K562 (cell line): ENCODE measurements at regions not wholly inside any gene's neighbourhood (a gene's known extent, or its start where the extent isn't known, plus 50 kb on each side); places are given as distances from the start of the nearest gene placed in this dataset.
A peak's percentile ranks its signal among the peaks of the same experiment; 100 is the strongest.

Experiments
- ATAC-seq: fragments of 200-7000 bp; cut with Tn5 transposase; 3 replicates; pipeline ENCODE4 v1.9.1; 2020; ENCODE audit warnings: moderate library complexity
- BruUV-seq: library from RNA; stranded (reverse); fragments of 400-500 nt; replicated peaks from 2 replicates; lab custom pipeline; 2021; lab: Mats Ljungman, UMichigan
- CTCF ChIA-PET: fragments of 300-600 bp; formaldehyde crosslinking; extraction: SDS; loops from one replicate; lab custom pipeline; 2021; ENCODE audit warnings: low intra/inter-chr PET ratio; lab: Yijun Ruan, JAX
- POLR2A ChIA-PET: fragments of 300-600, 350-650 bp; sonication (Branson Sonifier 250); formaldehyde crosslinking; extraction: SDS; loops from one replicate; lab custom pipeline; 2021; ENCODE audit warnings: antibody characterized with exemption, inconsistent platforms; lab: Yijun Ruan, JAX
- DNase-seq, 4 experiments: peaks; one replicate each; pipeline versions ENCODE4 v3.0.0 to v3.0.0-alpha.2; 2011 to 2018; ENCODE audit warnings: low spot score in 3 of 4, mixed read lengths in 3 of 4; ENCODE audit errors: extremely low read depth in 1 of 4
- FAIRE-seq: peaks from 2 replicates; lab custom pipeline; 2011; peaks lifted over from hg19 to GRCh38; lab: Jason Lieb, UNC
- H2AFZ ChIP-seq: 2 replicates; pipeline ENCODE4 v1.6.0; 2011; ENCODE audit warnings: low read depth, low read length, control low read depth, inconsistent platforms
- H3K27ac ChIP-seq: fragments of 200-600 bp; 3 replicates; pipeline ENCODE4 v1.8.0; 2011; ENCODE audit warnings: low read depth, mild to moderate bottlenecking, control low read depth, inconsistent platforms, low read length, moderate library complexity, mixed read lengths; ENCODE audit errors: extremely low read depth
- H3K27me3 ChIP-seq, 2 experiments: fragments of 300-600 bp in 1 of 2; 2 replicates in 1 of 2; 3 replicates in 1 of 2; pipeline versions ENCODE4 v1.6.0 to v1.8.0; 2011; ENCODE audit warnings: inconsistent platforms in 2 of 2, low read length in 2 of 2, mild to moderate bottlenecking in 1 of 2, mixed read lengths in 1 of 2, moderate library complexity in 1 of 2; ENCODE audit not compliant: control insufficient read depth in 2 of 2, insufficient read depth in 2 of 2
- H3K36me3 ChIP-seq: fragments of 300-600 bp; 3 replicates; pipeline ENCODE4 v1.8.0; 2011; ENCODE audit warnings: mild to moderate bottlenecking, low read length, inconsistent platforms; ENCODE audit not compliant: control insufficient read depth, insufficient read depth
- H3K4me1 ChIP-seq, 2 experiments: fragments of 200-600 bp in 1 of 2; replicated peaks in 1 of 2; 2 replicates in 1 of 2; 3 replicates in 1 of 2; pipeline versions ENCODE4 v1.5.1 to v1.8.0; 2011; ENCODE audit warnings: inconsistent platforms in 2 of 2, low read length in 2 of 2, mild to moderate bottlenecking in 1 of 2, mixed read lengths in 1 of 2, moderate library complexity in 1 of 2; ENCODE audit not compliant: control insufficient read depth in 2 of 2, insufficient read depth in 2 of 2
- H3K4me2 ChIP-seq: 2 replicates; pipeline ENCODE4 v1.6.1; 2011; ENCODE audit warnings: low read length, control low read depth, inconsistent platforms, mixed read lengths; ENCODE audit not compliant: insufficient read depth
- H3K4me3 ChIP-seq: fragments of 200-600 bp; sonication (generic), shearing (Covaris generic); 2 replicates; pipeline ENCODE4 v1.5.1; 2016; ENCODE audit warnings: control low read depth, inconsistent platforms
- H3K79me2 ChIP-seq: fragments of 200-600 bp; 3 replicates; pipeline ENCODE4 v1.8.0; 2011; ENCODE audit warnings: low read length, inconsistent platforms; ENCODE audit not compliant: control insufficient read depth, insufficient read depth
- H3K9ac ChIP-seq, 2 experiments: 2 replicates each; pipeline versions ENCODE4 v1.6.0 to v1.6.1; 2011; ENCODE audit warnings: low read depth in 2 of 2, low read length in 2 of 2, control low read depth in 1 of 2, inconsistent platforms in 1 of 2, mild to moderate bottlenecking in 1 of 2, mixed read lengths in 1 of 2; ENCODE audit not compliant: insufficient read depth in 1 of 2
- H3K9me1 ChIP-seq: one replicate; pipeline ENCODE4 v1.6.0; 2011; ENCODE audit warnings: inconsistent platforms, mild to moderate bottlenecking, low read length, moderate library complexity; ENCODE audit not compliant: control insufficient read depth, insufficient read depth
- H3K9me3 ChIP-seq: replicated peaks from 2 replicates; pipeline ENCODE4 v1.5.1; 2011; ENCODE audit warnings: low read depth, low read length, inconsistent platforms; ENCODE audit not compliant: control insufficient read depth, insufficient read depth
- H4K20me1 ChIP-seq: replicated peaks from 2 replicates; pipeline ENCODE4 v1.6.1; 2011; ENCODE audit warnings: low read length, inconsistent platforms, mixed read lengths; ENCODE audit not compliant: control insufficient read depth, insufficient read depth
- COPS2 ChIP-seq: fragments of 450-650 bp; conservative IDR thresholded peaks from 2 replicates; pipeline ENCODE4 v1.6.1; 2016; ENCODE audit warnings: mild to moderate bottlenecking, moderate library complexity
- RBM25 ChIP-seq: fragments of 200-400 bp; formaldehyde crosslinking; IDR thresholded peaks from 2 replicates; pipeline ENCODE4 v1.6.1; 2018; ENCODE audit warnings: low read length, low read depth, moderate library complexity; ENCODE audit not compliant: severe bottlenecking
- WGBS: fragments of 100-300 bp; shearing (Covaris generic); methylation state at CpG from one replicate; pipeline ENCODE4 v1.1.6; 2016; ENCODE audit warnings: low coverage, mixed read lengths; ENCODE audit not compliant: insufficient coverage; ENCODE audit errors: missing lambda C conversion rate; 5-methylcytosine and 5-hydroxymethylcytosine counted together
- in situ Hi-C: fragments of 300-500 bp; cut with MboI; formaldehyde crosslinking; loops from 4 replicates; pipeline ENCODE4 v1.15.0; 2018; ENCODE audit warnings: inconsistent platforms, mixed read lengths
- intact Hi-C: fragments of 100-400 bp; cut with micrococcal nuclease; formaldehyde crosslinking; loops from 2 replicates; pipeline ENCODE4 v1.14.2; 2022
- TF ChIP-seq, protein P1 (sequence below): sonication (generic); IDR thresholded peaks from 2 replicates; pipeline ENCODE4 v1.6.1; 2016
- TF ChIP-seq, protein P2 (sequence below), 2 experiments: fragments of 450-650 bp; formaldehyde crosslinking in 1 of 2; IDR thresholded peaks; 2 replicates each; pipeline versions ENCODE4 v1.4.0 to v1.6.1; 2014 to 2020; ENCODE audit warnings: mild to moderate bottlenecking in 2 of 2, borderline replicate concordance in 1 of 2, low read depth in 1 of 2

DNA sequence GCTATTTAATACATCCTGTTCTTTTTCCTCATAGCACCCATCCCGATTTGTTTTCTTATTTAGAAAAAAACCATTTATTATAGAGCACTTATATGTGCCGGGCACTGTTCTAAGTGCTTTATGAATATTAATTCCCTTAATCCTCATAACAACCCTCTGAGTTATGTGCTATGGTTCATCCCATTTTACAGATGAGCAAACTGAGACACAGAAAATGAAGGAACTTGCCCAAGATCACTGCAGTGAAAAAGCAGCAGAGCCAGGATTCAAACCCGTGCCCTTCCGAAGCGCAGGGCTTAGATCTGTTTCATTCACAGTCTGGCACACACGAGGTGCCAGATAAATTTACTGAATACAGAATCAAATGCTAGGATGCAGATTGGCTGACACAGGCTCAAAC, 85.1 kb upstream of the ZC3H12A start:
- Histone ChIP-seq H4K20me1 (0 out of 2 replicates have a peak, but pooled peaks cover 6% of the 10 kb centered on the region), H3K79me2 (no peaks in the 10 kb centered on the region), H3K4me1 (no peaks in the 10 kb centered on the region), H2AFZ (no peak overlapping the region), H3K36me3 (no peaks in the 10 kb centered on the region), H3K9me1 (no peaks in the 10 kb centered on the region), H3K4me3 (no peak overlapping the region), H3K4me2 (no peak overlapping the region), H3K9ac (no peak overlapping the region), H3K9me3 (no peaks in the 10 kb centered on the region), H3K27me3 (peaks cover 2 to 29% of the 10 kb centered on the region in 2 experiments; a peak in 3 of 5 replicates), H3K27ac (no peak overlapping the region)
- no TSS peak for BruUV-seq
- no peak for ATAC-seq
- CTCF ChIA-PET, result no interaction called here
- POLR2A ChIA-PET, result interaction anchor here (0.6 kb wide), 1 partner anchor 372 kb away, joined by 3 read pairs; no protein-coding TSS in a partner anchor
- intact Hi-C loops (no loop called here), in situ Hi-C loops (no loop called here)
- no peak for FAIRE-seq
- no peak for DNase-seq
- WGBS, result 3% methylated on average over 6 of the region's 6 CpGs
- peak; percentile 65 for TF ChIP-seq RBM25
- TF ChIP-seq, protein P1, sequence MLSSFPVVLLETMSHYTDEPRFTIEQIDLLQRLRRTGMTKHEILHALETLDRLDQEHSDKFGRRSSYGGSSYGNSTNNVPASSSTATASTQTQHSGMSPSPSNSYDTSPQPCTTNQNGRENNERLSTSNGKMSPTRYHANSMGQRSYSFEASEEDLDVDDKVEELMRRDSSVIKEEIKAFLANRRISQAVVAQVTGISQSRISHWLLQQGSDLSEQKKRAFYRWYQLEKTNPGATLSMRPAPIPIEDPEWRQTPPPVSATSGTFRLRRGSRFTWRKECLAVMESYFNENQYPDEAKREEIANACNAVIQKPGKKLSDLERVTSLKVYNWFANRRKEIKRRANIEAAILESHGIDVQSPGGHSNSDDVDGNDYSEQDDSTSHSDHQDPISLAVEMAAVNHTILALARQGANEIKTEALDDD, result no peak

DNA sequence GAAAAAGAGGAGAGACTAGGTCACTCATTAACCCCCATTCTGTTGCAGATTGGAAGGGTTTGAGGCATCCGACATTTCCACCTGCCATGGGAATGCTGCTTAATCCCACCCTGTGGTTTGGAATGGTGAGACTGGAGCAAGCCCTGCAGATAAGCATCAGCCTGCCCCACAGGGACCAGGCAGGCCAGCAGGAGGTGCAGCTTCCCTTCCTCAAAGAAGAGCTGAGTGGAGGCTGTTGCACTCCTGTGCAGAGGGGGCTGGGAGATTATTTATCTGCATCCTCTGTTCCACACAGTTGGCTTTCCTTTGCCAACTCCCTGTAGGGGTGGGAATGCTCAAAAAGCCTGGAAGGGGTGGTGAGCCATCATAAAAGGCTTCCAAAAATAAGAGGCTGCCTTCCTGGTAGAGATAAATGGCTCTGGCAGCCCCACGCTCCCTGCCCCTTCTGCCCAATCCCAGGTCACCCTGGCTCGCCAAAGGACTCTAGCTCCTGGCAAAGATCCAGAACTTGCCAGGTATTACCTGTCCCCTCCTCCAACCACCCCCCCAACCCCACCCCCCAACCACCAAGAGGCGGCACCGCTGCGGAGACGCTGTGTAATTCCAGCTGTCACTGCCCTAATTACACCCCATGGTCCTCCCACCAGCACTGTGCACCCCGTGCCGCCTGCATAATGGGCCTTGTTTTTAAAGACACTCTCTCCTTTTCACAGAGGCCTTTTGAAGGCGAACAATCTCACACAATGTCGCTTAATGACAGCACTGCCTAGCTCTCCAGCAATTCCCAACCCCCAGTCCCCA, 83.0 kb upstream of the ZC3H12A start:
- CTCF ChIA-PET, result interaction anchor here (0.6 kb wide), 1 partner anchor 675 kb away, joined by 3 read pairs; no protein-coding TSS in a partner anchor
- TF ChIP-seq COPS2, result no peak
- TF ChIP-seq, protein P2, sequence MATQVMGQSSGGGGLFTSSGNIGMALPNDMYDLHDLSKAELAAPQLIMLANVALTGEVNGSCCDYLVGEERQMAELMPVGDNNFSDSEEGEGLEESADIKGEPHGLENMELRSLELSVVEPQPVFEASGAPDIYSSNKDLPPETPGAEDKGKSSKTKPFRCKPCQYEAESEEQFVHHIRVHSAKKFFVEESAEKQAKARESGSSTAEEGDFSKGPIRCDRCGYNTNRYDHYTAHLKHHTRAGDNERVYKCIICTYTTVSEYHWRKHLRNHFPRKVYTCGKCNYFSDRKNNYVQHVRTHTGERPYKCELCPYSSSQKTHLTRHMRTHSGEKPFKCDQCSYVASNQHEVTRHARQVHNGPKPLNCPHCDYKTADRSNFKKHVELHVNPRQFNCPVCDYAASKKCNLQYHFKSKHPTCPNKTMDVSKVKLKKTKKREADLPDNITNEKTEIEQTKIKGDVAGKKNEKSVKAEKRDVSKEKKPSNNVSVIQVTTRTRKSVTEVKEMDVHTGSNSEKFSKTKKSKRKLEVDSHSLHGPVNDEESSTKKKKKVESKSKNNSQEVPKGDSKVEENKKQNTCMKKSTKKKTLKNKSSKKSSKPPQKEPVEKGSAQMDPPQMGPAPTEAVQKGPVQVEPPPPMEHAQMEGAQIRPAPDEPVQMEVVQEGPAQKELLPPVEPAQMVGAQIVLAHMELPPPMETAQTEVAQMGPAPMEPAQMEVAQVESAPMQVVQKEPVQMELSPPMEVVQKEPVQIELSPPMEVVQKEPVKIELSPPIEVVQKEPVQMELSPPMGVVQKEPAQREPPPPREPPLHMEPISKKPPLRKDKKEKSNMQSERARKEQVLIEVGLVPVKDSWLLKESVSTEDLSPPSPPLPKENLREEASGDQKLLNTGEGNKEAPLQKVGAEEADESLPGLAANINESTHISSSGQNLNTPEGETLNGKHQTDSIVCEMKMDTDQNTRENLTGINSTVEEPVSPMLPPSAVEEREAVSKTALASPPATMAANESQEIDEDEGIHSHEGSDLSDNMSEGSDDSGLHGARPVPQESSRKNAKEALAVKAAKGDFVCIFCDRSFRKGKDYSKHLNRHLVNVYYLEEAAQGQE (IDR thresholded peaks at IDR 0.05; ENCODE audit: borderline replicate concordance), result peak; percentile 27; the same call in 1 of the 2 replicates
- TF ChIP-seq, protein P2 (CRISPR knock-in tag; IDR thresholded peaks at IDR 0.05; ENCODE audit: low read depth), result no peak

More for the DNA sequence above, 83.0 kb upstream of the ZC3H12A start:
- FAIRE-seq (no peak), ATAC-seq (peak; percentile 82), DNase-seq (peak in 2 of 4 experiments; percentile 26 to 50)
- intact Hi-C loops, result loop anchor here (1.0 kb wide), 1 partner anchor 43 kb away; no protein-coding TSS in a partner anchor
- H2AFZ ChIP-seq, result no peak overlapping the region
- POLR2A ChIA-PET, result interaction anchor here (0.7 kb wide), 1 partner anchor 20 kb away, joined by 4 read pairs; no protein-coding TSS in a partner anchor
- H4K20me1 ChIP-seq, result 0 out of 2 replicates have a peak, but pooled peaks cover 6% of the 10 kb centered on the region
- no peak overlapping the region for H3K9ac ChIP-seq
- H3K27ac ChIP-seq, result no peak overlapping the region
- no peaks in the 10 kb centered on the region for H3K79me2 ChIP-seq
- H3K4me2 ChIP-seq, result no peak overlapping the region
- H3K4me1 ChIP-seq, result no peaks in the 10 kb centered on the region
- no TSS peak for BruUV-seq
- H3K4me3 ChIP-seq, result no peak overlapping the region
- 0% methylated on average over 7 of the region's 11 CpGs for WGBS
- in situ Hi-C loops, result no loop called here
- H3K27me3 ChIP-seq, result peaks cover 6 to 32% of the 10 kb centered on the region in 2 experiments; a peak in 3 of 5 replicates
- H3K9me3 ChIP-seq, result no peaks in the 10 kb centered on the region
- no peaks in the 10 kb centered on the region for H3K9me1 ChIP-seq
- no peaks in the 10 kb centered on the region for H3K36me3 ChIP-seq
